ENCODE measurements at regions not wholly inside any gene's neighbourhood (a gene's known extent, or its start where the extent isn't known, plus 50 kb on each side); places are given as distances from the start of the nearest gene placed in this dataset.

DNA sequence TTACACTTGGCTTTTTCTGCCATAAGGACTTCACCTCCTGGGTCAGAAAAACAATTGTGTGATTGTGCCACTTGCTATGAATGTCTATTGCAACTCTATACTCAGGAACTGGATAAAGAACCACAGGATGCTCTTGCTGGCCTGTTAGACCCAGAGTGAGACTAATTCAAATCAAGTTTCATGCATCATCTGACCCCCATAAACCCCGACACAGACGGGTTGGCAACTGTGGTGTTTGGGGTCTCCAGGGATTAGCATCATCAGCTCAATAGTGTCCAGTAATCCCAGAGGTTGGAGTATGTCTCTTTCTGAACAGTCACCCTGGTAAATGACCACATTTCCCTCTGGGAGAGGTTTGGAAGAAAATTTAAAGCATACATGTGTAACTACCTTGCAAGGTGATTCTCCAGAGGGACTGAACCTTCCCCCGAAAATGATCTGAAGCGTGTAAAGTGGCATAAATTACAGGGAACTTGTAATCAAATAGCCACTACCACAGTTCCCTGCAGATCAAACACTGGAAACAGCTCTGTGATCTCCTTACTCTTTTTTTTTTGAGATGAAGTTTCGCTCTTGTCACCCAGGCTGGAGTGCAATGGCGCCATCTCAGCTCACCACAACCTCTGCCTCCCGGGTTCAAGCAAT lies 1097.6 kb downstream of the TBC1D22A start:
- TF ChIP-seq, protein P1, sequence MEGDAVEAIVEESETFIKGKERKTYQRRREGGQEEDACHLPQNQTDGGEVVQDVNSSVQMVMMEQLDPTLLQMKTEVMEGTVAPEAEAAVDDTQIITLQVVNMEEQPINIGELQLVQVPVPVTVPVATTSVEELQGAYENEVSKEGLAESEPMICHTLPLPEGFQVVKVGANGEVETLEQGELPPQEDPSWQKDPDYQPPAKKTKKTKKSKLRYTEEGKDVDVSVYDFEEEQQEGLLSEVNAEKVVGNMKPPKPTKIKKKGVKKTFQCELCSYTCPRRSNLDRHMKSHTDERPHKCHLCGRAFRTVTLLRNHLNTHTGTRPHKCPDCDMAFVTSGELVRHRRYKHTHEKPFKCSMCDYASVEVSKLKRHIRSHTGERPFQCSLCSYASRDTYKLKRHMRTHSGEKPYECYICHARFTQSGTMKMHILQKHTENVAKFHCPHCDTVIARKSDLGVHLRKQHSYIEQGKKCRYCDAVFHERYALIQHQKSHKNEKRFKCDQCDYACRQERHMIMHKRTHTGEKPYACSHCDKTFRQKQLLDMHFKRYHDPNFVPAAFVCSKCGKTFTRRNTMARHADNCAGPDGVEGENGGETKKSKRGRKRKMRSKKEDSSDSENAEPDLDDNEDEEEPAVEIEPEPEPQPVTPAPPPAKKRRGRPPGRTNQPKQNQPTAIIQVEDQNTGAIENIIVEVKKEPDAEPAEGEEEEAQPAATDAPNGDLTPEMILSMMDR (IDR thresholded peaks at IDR 0.05): no peak
- no peak for TF ChIP-seq POLR2A (IDR thresholded peaks at IDR 0.05)

Measured in adrenal gland (tissue), 5 donors.